GM23338 (cell line): ENCODE measurements at regions not wholly inside any gene's neighbourhood (a gene's known extent, or its start where the extent isn't known, plus 50 kb on each side); places are given as distances from the start of the nearest gene placed in this dataset.

Source experiments
- ATAC-seq: fragments of 200-7000 bp; cut with Tn5 transposase; 3 replicates; pipeline ENCODE4 v1.9.1; 2020
- DNase-seq: peaks from one replicate; pipeline ENCODE4 v3.0.0-alpha.2; 2015; ENCODE audit warnings: low spot score
- H2AFZ ChIP-seq: fragments of 200-600 bp; sonication (generic); 2 replicates; pipeline ENCODE4 v1.8.0; 2016; ENCODE audit warnings: antibody characterized with exemption, mild to moderate bottlenecking, moderate library complexity
- H3F3A ChIP-seq: fragments of 200-600 bp; sonication (generic); replicated peaks from 2 replicates; pipeline ENCODE4 v1.8.0; 2017; ENCODE audit warnings: antibody characterized with exemption, mixed run types, low read depth
- H3K27ac ChIP-seq: fragments of 200-600 bp; sonication (generic); 2 replicates; pipeline ENCODE4 v1.6.1; 2016; ENCODE audit warnings: low read depth
- H3K27me3 ChIP-seq: fragments of 200-600 bp; sonication (generic); 2 replicates; pipeline ENCODE4 v1.8.0; 2016; ENCODE audit warnings: mild to moderate bottlenecking, mixed run types, moderate library complexity; ENCODE audit not compliant: insufficient read depth
- H3K36me3 ChIP-seq: fragments of 200-600 bp; sonication (generic); 2 replicates; pipeline ENCODE4 v1.8.0; 2016; ENCODE audit warnings: mild to moderate bottlenecking; ENCODE audit not compliant: insufficient read depth
- H3K4me1 ChIP-seq: fragments of 200-600 bp; sonication (generic); 2 replicates; pipeline ENCODE4 v1.8.0; 2016; ENCODE audit warnings: mild to moderate bottlenecking, moderate library complexity; ENCODE audit not compliant: insufficient read depth
- H3K4me2 ChIP-seq: fragments of 200-600 bp; sonication (generic); 2 replicates; pipeline ENCODE4 v1.7.1; 2017; ENCODE audit warnings: mixed run types
- H3K4me3 ChIP-seq: fragments of 200-600 bp; sonication (generic); 2 replicates; pipeline ENCODE4 v1.6.1; 2016; ENCODE audit warnings: mixed run types
- H3K79me2 ChIP-seq: fragments of 200-600 bp; sonication (generic); replicated peaks from 2 replicates; pipeline ENCODE4 v1.8.0; 2017; ENCODE audit warnings: mild to moderate bottlenecking; ENCODE audit not compliant: insufficient read depth
- H3K9me2 ChIP-seq: fragments of 200-600 bp; sonication (generic); 2 replicates; pipeline ENCODE4 v1.8.0; 2017; ENCODE audit not compliant: insufficient read depth
- H4K20me1 ChIP-seq: fragments of 200-600 bp; sonication (generic); replicated peaks from 2 replicates; pipeline ENCODE4 v1.8.0; 2017; ENCODE audit warnings: mild to moderate bottlenecking; ENCODE audit not compliant: insufficient read depth
- H3K27ac Mint-ChIP-seq: 2 replicates; pipeline ENCODE4 v1.8.0; 2020; ENCODE audit warnings: inconsistent platforms, mild to moderate bottlenecking, moderate library complexity, mixed read lengths
- H3K27me3 Mint-ChIP-seq: 3 replicates; pipeline ENCODE4 v1.8.0; 2022; ENCODE audit warnings: low read depth, mild to moderate bottlenecking, moderate library complexity, mixed read lengths, inconsistent platforms; ENCODE audit not compliant: insufficient read depth, poor library complexity
- H3K36me3 Mint-ChIP-seq: 3 replicates; pipeline ENCODE4 v1.8.0; 2021; ENCODE audit warnings: low read depth, mild to moderate bottlenecking, inconsistent platforms, moderate library complexity, mixed read lengths
- H3K4me1 Mint-ChIP-seq: 3 replicates; pipeline ENCODE4 v1.8.0; 2020; ENCODE audit warnings: mild to moderate bottlenecking, inconsistent platforms, mixed read lengths
- H3K4me3 Mint-ChIP-seq: 3 replicates; pipeline ENCODE4 v1.8.0; 2021; ENCODE audit warnings: moderate library complexity, mild to moderate bottlenecking, inconsistent platforms, mixed read lengths
- H3K9me3 Mint-ChIP-seq: 3 replicates; pipeline ENCODE4 v1.8.0; 2020; ENCODE audit warnings: moderate library complexity, mild to moderate bottlenecking, inconsistent platforms, mixed read lengths
- CREB1 ChIP-seq: fragments of 250-450 bp; sonication (Bioruptor Pico); IDR thresholded peaks from 2 replicates; pipeline ENCODE4 v1.5.0; 2020; ENCODE audit warnings: low read depth, mild to moderate bottlenecking, moderate library complexity
- EZH2 ChIP-seq: fragments of 200-600 bp; sonication (generic); IDR thresholded peaks from one replicate; pipeline ENCODE4 v1.8.0; 2017; ENCODE audit warnings: antibody characterized with exemption, mild to moderate bottlenecking, low read depth; ENCODE audit not compliant: unreplicated experiment
- JUNB ChIP-seq: IDR thresholded peaks from one replicate; pipeline ENCODE4 v1.6.1; 2016; ENCODE audit warnings: antibody characterized with exemption; ENCODE audit not compliant: unreplicated experiment
- NANOG ChIP-seq: IDR thresholded peaks from 2 replicates; pipeline ENCODE4 v1.6.1; 2016; ENCODE audit warnings: antibody characterized with exemption, borderline replicate concordance
- STAT1 ChIP-seq: IDR thresholded peaks from one replicate; pipeline ENCODE4 v1.6.1; 2016; ENCODE audit warnings: antibody characterized with exemption; ENCODE audit not compliant: unreplicated experiment
- ZNF114 ChIP-seq: fragments of 250-450 bp; sonication (Bioruptor Pico); IDR thresholded peaks from 2 replicates; pipeline ENCODE4 v1.5.0; 2020; ENCODE audit warnings: mild to moderate bottlenecking, moderate library complexity
- ZNF331 ChIP-seq: fragments of 250-450 bp; sonication (Bioruptor Pico); IDR thresholded peaks from 2 replicates; pipeline ENCODE4 v1.5.0; 2020; ENCODE audit warnings: low read depth, mild to moderate bottlenecking, moderate library complexity
- TF ChIP-seq, protein P1 (sequence below): fragments of 250-450 bp; sonication (Bioruptor Pico); IDR thresholded peaks from 2 replicates; pipeline ENCODE4 v1.5.0; 2020; ENCODE audit warnings: mild to moderate bottlenecking, moderate library complexity
- TF ChIP-seq, protein P2 (sequence below): IDR thresholded peaks from 2 replicates; pipeline ENCODE4 v1.6.1; 2016; ENCODE audit warnings: antibody characterized with exemption
- TF ChIP-seq, protein P3 (sequence below): IDR thresholded peaks from one replicate; pipeline ENCODE4 v1.6.1; 2018; ENCODE audit warnings: antibody characterized with exemption; ENCODE audit not compliant: unreplicated experiment
- TF ChIP-seq, protein P4 (sequence below), 2 experiments: fragments of 200-600 bp in 1 of 2; sonication (generic) in 1 of 2; conservative IDR thresholded peaks; 2 replicates each; pipeline versions ENCODE4 v1.5.1 to v1.6.1; 2016 to 2017; ENCODE audit warnings: antibody characterized with exemption in 2 of 2, low read depth in 2 of 2, mild to moderate bottlenecking in 2 of 2, moderate library complexity in 1 of 2

DNA sequence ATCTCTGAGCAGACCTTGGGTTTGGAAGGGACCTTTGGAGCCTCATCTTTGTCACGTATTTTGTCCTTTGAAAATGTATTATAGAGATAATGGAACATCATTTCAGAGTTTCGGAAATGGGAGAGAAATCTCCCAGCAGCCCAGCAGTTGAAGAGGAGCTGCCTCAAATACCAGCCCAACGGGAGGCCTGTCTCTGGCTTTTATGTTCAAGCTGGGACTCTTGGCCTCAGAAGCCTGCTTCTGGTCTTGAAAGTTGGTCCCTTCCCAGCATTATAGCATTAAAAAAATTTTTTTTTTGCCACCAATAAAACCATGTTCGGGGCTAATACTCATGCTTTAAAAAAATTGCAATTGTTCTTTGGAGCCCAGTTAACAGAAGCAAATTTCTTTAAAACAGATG lies 73.4 kb upstream of the CTBP2 start (continued):
- TF ChIP-seq, protein P1, sequence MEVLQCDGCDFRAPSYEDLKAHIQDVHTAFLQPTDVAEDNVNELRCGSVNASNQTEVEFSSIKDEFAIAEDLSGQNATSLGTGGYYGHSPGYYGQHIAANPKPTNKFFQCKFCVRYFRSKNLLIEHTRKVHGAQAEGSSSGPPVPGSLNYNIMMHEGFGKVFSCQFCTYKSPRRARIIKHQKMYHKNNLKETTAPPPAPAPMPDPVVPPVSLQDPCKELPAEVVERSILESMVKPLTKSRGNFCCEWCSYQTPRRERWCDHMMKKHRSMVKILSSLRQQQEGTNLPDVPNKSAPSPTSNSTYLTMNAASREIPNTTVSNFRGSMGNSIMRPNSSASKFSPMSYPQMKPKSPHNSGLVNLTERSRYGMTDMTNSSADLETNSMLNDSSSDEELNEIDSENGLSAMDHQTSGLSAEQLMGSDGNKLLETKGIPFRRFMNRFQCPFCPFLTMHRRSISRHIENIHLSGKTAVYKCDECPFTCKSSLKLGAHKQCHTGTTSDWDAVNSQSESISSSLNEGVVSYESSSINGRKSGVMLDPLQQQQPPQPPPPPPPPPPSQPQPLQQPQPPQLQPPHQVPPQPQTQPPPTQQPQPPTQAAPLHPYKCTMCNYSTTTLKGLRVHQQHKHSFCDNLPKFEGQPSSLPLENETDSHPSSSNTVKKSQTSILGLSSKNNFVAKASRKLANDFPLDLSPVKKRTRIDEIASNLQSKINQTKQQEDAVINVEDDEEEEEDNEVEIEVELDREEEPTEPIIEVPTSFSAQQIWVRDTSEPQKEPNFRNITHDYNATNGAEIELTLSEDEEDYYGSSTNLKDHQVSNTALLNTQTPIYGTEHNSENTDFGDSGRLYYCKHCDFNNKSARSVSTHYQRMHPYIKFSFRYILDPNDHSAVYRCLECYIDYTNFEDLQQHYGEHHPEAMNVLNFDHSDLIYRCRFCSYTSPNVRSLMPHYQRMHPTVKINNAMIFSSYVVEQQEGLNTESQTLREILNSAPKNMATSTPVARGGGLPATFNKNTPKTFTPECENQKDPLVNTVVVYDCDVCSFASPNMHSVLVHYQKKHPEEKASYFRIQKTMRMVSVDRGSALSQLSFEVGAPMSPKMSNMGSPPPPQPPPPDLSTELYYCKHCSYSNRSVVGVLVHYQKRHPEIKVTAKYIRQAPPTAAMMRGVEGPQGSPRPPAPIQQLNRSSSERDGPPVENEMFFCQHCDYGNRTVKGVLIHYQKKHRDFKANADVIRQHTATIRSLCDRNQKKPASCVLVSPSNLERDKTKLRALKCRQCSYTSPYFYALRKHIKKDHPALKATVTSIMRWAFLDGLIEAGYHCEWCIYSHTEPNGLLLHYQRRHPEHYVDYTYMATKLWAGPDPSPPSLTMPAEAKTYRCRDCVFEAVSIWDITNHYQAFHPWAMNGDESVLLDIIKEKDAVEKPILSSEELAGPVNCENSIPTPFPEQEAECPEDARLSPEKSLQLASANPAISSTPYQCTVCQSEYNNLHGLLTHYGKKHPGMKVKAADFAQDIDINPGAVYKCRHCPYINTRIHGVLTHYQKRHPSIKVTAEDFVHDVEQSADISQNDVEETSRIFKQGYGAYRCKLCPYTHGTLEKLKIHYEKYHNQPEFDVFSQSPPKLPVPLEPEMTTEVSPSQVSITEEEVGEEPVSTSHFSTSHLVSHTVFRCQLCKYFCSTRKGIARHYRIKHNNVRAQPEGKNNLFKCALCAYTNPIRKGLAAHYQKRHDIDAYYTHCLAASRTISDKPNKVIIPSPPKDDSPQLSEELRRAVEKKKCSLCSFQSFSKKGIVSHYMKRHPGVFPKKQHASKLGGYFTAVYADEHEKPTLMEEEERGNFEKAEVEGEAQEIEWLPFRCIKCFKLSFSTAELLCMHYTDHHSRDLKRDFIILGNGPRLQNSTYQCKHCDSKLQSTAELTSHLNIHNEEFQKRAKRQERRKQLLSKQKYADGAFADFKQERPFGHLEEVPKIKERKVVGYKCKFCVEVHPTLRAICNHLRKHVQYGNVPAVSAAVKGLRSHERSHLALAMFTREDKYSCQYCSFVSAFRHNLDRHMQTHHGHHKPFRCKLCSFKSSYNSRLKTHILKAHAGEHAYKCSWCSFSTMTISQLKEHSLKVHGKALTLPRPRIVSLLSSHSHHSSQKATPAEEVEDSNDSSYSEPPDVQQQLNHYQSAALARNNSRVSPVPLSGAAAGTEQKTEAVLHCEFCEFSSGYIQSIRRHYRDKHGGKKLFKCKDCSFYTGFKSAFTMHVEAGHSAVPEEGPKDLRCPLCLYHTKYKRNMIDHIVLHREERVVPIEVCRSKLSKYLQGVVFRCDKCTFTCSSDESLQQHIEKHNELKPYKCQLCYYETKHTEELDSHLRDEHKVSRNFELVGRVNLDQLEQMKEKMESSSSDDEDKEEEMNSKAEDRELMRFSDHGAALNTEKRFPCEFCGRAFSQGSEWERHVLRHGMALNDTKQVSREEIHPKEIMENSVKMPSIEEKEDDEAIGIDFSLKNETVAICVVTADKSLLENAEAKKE (CRISPR knock-in tag) = no peak
- no peak for TF ChIP-seq ZNF114 (CRISPR knock-in tag)
- TF ChIP-seq JUNB = no peak
- no peak for TF ChIP-seq STAT1
- TF ChIP-seq ZNF331 = no peak

DNA sequence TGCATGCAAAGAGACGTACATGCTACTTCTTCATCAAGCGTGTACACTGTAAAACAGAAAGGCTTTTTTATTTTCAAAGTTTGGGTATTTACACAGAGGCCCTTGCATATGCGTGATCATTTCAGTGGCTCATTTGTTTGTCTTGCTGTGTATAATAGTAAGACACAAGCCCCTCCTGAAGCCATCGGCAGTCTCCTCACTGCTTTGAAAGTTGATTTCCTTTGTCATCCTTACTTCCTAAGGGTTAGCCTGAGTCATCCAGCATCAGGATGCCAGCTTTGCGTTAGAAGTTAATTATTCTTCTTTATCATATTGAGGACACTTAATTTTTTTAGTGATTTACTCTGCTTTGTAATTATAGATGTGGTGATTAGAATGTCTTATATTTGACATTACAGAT lies 72.5 kb upstream of the CTBP2 start:
- no peak for ATAC-seq
- H3K36me3 Mint-ChIP-seq = no peaks in the 10 kb centered on the region; the same call in 1 of the 3 replicates
- TF ChIP-seq, protein P2, sequence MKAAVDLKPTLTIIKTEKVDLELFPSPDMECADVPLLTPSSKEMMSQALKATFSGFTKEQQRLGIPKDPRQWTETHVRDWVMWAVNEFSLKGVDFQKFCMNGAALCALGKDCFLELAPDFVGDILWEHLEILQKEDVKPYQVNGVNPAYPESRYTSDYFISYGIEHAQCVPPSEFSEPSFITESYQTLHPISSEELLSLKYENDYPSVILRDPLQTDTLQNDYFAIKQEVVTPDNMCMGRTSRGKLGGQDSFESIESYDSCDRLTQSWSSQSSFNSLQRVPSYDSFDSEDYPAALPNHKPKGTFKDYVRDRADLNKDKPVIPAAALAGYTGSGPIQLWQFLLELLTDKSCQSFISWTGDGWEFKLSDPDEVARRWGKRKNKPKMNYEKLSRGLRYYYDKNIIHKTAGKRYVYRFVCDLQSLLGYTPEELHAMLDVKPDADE = no peak
- no peak for TF ChIP-seq EZH2
- TF ChIP-seq, protein P3, sequence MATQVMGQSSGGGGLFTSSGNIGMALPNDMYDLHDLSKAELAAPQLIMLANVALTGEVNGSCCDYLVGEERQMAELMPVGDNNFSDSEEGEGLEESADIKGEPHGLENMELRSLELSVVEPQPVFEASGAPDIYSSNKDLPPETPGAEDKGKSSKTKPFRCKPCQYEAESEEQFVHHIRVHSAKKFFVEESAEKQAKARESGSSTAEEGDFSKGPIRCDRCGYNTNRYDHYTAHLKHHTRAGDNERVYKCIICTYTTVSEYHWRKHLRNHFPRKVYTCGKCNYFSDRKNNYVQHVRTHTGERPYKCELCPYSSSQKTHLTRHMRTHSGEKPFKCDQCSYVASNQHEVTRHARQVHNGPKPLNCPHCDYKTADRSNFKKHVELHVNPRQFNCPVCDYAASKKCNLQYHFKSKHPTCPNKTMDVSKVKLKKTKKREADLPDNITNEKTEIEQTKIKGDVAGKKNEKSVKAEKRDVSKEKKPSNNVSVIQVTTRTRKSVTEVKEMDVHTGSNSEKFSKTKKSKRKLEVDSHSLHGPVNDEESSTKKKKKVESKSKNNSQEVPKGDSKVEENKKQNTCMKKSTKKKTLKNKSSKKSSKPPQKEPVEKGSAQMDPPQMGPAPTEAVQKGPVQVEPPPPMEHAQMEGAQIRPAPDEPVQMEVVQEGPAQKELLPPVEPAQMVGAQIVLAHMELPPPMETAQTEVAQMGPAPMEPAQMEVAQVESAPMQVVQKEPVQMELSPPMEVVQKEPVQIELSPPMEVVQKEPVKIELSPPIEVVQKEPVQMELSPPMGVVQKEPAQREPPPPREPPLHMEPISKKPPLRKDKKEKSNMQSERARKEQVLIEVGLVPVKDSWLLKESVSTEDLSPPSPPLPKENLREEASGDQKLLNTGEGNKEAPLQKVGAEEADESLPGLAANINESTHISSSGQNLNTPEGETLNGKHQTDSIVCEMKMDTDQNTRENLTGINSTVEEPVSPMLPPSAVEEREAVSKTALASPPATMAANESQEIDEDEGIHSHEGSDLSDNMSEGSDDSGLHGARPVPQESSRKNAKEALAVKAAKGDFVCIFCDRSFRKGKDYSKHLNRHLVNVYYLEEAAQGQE = no peak
- TF ChIP-seq CREB1 (CRISPR knock-in tag) = no peak
- TF ChIP-seq, protein P4, sequence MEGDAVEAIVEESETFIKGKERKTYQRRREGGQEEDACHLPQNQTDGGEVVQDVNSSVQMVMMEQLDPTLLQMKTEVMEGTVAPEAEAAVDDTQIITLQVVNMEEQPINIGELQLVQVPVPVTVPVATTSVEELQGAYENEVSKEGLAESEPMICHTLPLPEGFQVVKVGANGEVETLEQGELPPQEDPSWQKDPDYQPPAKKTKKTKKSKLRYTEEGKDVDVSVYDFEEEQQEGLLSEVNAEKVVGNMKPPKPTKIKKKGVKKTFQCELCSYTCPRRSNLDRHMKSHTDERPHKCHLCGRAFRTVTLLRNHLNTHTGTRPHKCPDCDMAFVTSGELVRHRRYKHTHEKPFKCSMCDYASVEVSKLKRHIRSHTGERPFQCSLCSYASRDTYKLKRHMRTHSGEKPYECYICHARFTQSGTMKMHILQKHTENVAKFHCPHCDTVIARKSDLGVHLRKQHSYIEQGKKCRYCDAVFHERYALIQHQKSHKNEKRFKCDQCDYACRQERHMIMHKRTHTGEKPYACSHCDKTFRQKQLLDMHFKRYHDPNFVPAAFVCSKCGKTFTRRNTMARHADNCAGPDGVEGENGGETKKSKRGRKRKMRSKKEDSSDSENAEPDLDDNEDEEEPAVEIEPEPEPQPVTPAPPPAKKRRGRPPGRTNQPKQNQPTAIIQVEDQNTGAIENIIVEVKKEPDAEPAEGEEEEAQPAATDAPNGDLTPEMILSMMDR (conservative IDR thresholded peaks at IDR 0.05; ENCODE audit: low read depth in 2 of 2) = no peak
- no peak for TF ChIP-seq NANOG
- TF ChIP-seq ZNF331 = no peak
- TF ChIP-seq STAT1 = no peak

More for the DNA sequence above, 72.5 kb upstream of the CTBP2 start:
- Histone ChIP-seq H3K4me3 (no peak overlapping the region), H3K27ac (no peak overlapping the region), H3K79me2 (no peaks in the 10 kb centered on the region), H3F3A (no peaks in the 10 kb centered on the region), H3K36me3 (no peaks in the 10 kb centered on the region), H4K20me1 (no peaks in the 10 kb centered on the region), H3K9me2 (0 out of 2 replicates have a peak, but pooled peaks cover 3% of the 10 kb centered on the region), H2AFZ (no peak overlapping the region), H3K27me3 (no peaks in the 10 kb centered on the region), H3K4me2 (no peak overlapping the region), H3K4me1 (peaks cover 18% of the 10 kb centered on the region)
- Mint-ChIP-seq H3K27ac (no peak overlapping the region), H3K4me3 (no peak overlapping the region), H3K27me3 (no peaks in the 10 kb centered on the region), H3K4me1 (peaks cover 29% of the 10 kb centered on the region), H3K9me3 (peaks cover 6% of the 10 kb centered on the region)
- no peak for DNase-seq
